Activated CD8-positive, alpha-beta T cell treated with anti-CD3 and anti-CD28 coated beads for 36 hours (primary cell): ENCODE measurements at regions not wholly inside any gene's neighbourhood (a gene's known extent, or its start where the extent isn't known, plus 50 kb on each side); places are given as distances from the start of the nearest gene placed in this dataset.

Experiments
- ATAC-seq: fragments of 200-7000 bp; cut with Tn5 transposase; one replicate; pipeline ENCODE4 v1.10.0; 2021; ENCODE audit warnings: mild to moderate bottlenecking, moderate library complexity
- CTCF ChIA-PET: fragments of 350-600 bp; sonication (Branson Sonifier 250); formaldehyde crosslinking; loops from one replicate; lab custom pipeline; 2021; ENCODE audit warnings: antibody characterized with exemption; lab: Charles Lee
- POLR2A ChIA-PET: fragments of 350-600 bp; sonication (Branson Sonifier 250); formaldehyde crosslinking; loops from one replicate; lab custom pipeline; 2021; ENCODE audit warnings: antibody characterized with exemption; lab: Charles Lee
- DNase-seq: peaks from one replicate; pipeline ENCODE4 v3.0.0-alpha.2; 2020
- H3K27ac Mint-ChIP-seq: one replicate; pipeline ENCODE4 v1.8.0; 2021; ENCODE audit warnings: mild to moderate bottlenecking, mixed read lengths
- H3K27me3 Mint-ChIP-seq: one replicate; pipeline ENCODE4 v1.8.0; 2021; ENCODE audit warnings: mixed read lengths
- H3K36me3 Mint-ChIP-seq: one replicate; pipeline ENCODE4 v1.8.0; 2021; ENCODE audit warnings: low read depth, mixed read lengths
- H3K4me1 Mint-ChIP-seq: one replicate; pipeline ENCODE4 v1.8.0; 2021; ENCODE audit warnings: low read depth, mixed read lengths
- H3K4me3 Mint-ChIP-seq: one replicate; pipeline ENCODE4 v1.8.0; 2021; ENCODE audit warnings: mild to moderate bottlenecking, moderate library complexity, mixed read lengths
- H3K9me3 Mint-ChIP-seq: one replicate; pipeline ENCODE4 v1.8.0; 2021; ENCODE audit warnings: mixed read lengths
- intact Hi-C: fragments of 100-400 bp; cut with micrococcal nuclease; formaldehyde crosslinking; loops from one replicate; pipeline ENCODE4 v1.10.0; 2022
- TF ChIP-seq, protein P1 (sequence below): fragments of 200-600 bp; IDR thresholded peaks from one replicate; pipeline ENCODE4 v1.8.0; 2022; ENCODE audit warnings: antibody characterized with exemption, mild to moderate bottlenecking

DNA sequence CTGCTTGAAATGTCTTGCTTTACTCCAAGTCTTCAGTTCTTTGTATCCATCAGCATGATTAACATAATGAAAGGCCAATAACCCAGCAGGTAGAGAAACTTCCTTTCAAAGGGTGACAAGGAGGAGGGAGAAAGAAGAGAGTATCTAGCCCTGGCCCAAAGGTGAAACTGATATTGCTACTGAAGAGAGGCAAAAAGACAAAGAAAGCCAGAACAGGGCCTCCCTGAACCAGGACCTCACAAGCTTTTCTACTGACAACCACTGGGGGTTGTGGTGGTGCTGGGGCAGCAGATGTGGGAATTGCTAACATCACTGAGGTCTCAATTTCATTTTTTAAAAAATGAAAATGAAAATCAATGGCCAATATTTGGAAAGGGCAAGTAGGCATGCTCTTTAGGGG lies 234.1 kb downstream of the RSL24D1 start:
- TF ChIP-seq, protein P1, sequence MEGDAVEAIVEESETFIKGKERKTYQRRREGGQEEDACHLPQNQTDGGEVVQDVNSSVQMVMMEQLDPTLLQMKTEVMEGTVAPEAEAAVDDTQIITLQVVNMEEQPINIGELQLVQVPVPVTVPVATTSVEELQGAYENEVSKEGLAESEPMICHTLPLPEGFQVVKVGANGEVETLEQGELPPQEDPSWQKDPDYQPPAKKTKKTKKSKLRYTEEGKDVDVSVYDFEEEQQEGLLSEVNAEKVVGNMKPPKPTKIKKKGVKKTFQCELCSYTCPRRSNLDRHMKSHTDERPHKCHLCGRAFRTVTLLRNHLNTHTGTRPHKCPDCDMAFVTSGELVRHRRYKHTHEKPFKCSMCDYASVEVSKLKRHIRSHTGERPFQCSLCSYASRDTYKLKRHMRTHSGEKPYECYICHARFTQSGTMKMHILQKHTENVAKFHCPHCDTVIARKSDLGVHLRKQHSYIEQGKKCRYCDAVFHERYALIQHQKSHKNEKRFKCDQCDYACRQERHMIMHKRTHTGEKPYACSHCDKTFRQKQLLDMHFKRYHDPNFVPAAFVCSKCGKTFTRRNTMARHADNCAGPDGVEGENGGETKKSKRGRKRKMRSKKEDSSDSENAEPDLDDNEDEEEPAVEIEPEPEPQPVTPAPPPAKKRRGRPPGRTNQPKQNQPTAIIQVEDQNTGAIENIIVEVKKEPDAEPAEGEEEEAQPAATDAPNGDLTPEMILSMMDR = no peak
- H3K9me3 Mint-ChIP-seq = peaks cover 7% of the 10 kb centered on the region
- peaks cover 4% of the 10 kb centered on the region for H3K27me3 Mint-ChIP-seq
- no peak for DNase-seq
- H3K27ac Mint-ChIP-seq = no peak overlapping the region
- CTCF ChIA-PET = no interaction called here
- ATAC-seq = no peak
- POLR2A ChIA-PET = no interaction called here
- peaks cover 5% of the 10 kb centered on the region for H3K4me1 Mint-ChIP-seq
- H3K36me3 Mint-ChIP-seq = no peaks in the 10 kb centered on the region
- intact Hi-C loops = no loop called here
- H3K4me3 Mint-ChIP-seq = no peak overlapping the region

DNA sequence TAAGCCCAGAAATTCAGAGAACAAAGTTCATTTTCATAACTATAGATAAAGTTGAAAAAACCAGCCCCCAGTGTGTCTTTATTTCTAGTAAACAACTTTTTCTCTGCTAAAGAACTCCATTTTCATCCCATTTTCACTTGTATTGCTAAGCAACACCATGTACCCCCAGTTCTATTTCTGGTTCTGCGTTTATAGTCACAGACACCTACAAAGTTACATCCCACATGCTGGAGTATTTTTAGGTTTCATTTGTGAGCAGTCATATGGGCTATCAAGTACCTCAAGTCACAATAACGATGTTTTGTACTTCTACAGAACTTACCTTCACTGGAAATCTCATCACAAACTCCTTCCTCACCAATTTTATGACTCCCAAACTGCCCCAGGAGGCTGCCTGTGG lies 236.5 kb downstream of the RSL24D1 start:
- H3K9me3 Mint-ChIP-seq = peaks cover 5% of the 10 kb centered on the region
- ChIA-PET CTCF (no interaction called here), POLR2A (no interaction called here)
- H3K27ac Mint-ChIP-seq = no peak overlapping the region
- H3K36me3 Mint-ChIP-seq = no peaks in the 10 kb centered on the region
- TF ChIP-seq, protein P1 = no peak
- intact Hi-C loops = no loop called here
- peaks cover 4% of the 10 kb centered on the region for H3K27me3 Mint-ChIP-seq
- DNase-seq = no peak
- no peak for ATAC-seq
- H3K4me1 Mint-ChIP-seq = peaks cover 5% of the 10 kb centered on the region
- no peak overlapping the region for H3K4me3 Mint-ChIP-seq

DNA sequence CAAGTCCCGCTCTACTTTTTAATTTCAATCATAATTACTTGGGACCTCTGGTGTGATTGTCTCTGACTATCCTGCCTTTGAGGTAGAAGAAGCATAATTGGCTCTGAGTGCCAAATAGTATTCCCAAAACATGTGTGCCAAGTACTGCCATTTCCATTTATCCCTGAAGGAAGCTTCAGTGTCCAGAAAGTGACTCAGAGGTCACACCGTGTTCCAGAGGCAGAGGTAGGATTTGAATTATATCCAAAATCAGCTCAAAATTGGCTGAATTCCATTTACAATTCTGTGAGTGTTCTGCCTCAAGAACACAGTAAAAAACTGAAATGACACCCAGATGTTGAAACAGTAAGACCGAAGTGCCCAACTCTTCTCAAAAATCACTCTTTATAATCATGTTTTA lies 255.3 kb downstream of the RSL24D1 start:
- no peak overlapping the region for H3K27ac Mint-ChIP-seq
- H3K36me3 Mint-ChIP-seq = no peaks in the 10 kb centered on the region
- peaks cover 4% of the 10 kb centered on the region for H3K27me3 Mint-ChIP-seq
- H3K9me3 Mint-ChIP-seq = peaks cover 2% of the 10 kb centered on the region
- H3K4me1 Mint-ChIP-seq = no peaks in the 10 kb centered on the region
- no peak for ATAC-seq
- CTCF ChIA-PET = no interaction called here
- intact Hi-C loops = no loop called here
- POLR2A ChIA-PET = interaction anchor here (0.7 kb wide), 1 partner anchor 39 kb away, joined by 3 read pairs; no protein-coding TSS in a partner anchor
- no peak for DNase-seq
- no peak overlapping the region for H3K4me3 Mint-ChIP-seq
- TF ChIP-seq, protein P1 = no peak

GRCh38 chr15:54917312-54917711 lies 279.4 kb downstream of the RSL24D1 start:
- Mint-ChIP-seq H3K9me3 (peaks cover 9% of the 10 kb centered on the region), H3K36me3 (no peaks in the 10 kb centered on the region), H3K4me1 (no peaks in the 10 kb centered on the region), H3K4me3 (no peak overlapping the region), H3K27me3 (no peaks in the 10 kb centered on the region), H3K27ac (no peak overlapping the region)
- no peak for DNase-seq
- TF ChIP-seq, protein P1 = no peak
- CTCF ChIA-PET = no interaction called here
- no peak for ATAC-seq
- intact Hi-C loops = no loop called here
- POLR2A ChIA-PET = interaction anchor here (0.8 kb wide), 1 partner anchor 159 kb away, joined by 4 read pairs; no protein-coding TSS in a partner anchor

GRCh38 chr15:54915380-54915779 lies 281.4 kb downstream of the RSL24D1 start:
- ChIA-PET CTCF (no interaction called here), POLR2A (no interaction called here)
- Mint-ChIP-seq H3K36me3 (no peaks in the 10 kb centered on the region), H3K27ac (no peak overlapping the region), H3K9me3 (no peaks in the 10 kb centered on the region), H3K4me1 (no peaks in the 10 kb centered on the region), H3K27me3 (no peaks in the 10 kb centered on the region), H3K4me3 (no peak overlapping the region)
- no peak for DNase-seq
- TF ChIP-seq, protein P1 = no peak
- ATAC-seq = no peak
- intact Hi-C loops = no loop called here
